OCI-M2 (cell line): ENCODE measurements at regions not wholly inside any gene's neighbourhood (a gene's known extent, or its start where the extent isn't known, plus 50 kb on each side); places are given as distances from the start of the nearest gene placed in this dataset.

Experiments used
- DNase-seq: peaks from one replicate; lab custom pipeline; 2025; ENCODE audit not compliant: unreplicated experiment; lab: John Stamatoyannopoulos, UW

DNA sequence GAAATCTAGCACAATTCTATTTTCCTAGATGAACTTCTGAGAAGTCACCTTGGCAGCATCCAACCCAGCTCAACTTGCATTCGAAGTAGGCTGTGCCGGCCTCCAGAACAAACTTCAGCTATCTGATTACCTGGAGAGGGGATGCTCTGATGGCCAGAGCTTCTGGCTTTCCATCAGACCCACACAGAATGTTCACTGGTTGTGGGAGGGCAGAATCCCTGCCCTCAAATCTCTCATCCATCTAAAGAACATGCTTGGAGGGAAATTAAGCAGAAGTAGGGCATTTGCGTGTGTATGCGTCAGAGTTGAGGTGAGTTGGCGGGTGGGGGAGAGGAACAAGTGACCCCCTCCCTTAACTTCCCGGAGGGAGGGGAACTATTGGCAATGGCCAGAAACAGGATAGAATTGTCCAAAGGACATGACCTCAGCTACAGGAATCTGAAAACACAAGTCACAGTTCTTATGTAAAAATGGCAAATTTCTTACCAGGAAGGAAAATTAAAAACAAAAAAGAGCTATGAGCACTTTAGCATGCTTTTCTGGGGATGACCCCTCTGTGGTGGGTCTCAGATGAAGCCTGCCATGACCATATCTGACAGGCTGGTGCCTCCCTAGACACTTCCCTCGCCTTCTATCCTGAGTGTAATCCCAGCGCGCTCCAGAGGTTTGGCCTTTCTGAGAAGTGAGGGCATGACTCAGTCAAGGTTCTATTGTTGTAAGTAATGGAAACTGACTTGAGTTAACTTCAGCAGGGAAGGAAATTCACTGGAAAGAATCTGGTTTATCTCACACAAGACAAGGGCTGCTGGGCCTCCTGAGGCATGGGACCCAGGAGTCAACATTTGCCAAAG, 278.8 kb downstream of the RPS24 start:
- no peak for DNase-seq

DNA sequence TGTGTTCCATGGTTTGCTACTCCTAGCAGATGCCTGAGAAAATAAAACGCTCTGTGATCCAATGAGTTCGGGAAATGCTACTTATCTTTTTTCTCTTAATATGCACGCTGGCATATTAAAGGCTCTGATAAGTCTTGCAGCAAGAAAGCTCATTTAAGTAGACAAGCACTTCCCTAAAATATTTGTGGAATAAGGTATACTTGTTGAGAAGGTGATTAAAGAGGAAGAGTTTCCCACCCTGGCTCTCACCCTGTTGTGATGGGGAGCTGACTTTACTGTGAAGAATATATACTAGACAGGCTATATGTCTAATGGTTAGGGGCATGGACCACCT, 279.4 kb downstream of the RPS24 start:
- DNase-seq, result no peak

DNA sequence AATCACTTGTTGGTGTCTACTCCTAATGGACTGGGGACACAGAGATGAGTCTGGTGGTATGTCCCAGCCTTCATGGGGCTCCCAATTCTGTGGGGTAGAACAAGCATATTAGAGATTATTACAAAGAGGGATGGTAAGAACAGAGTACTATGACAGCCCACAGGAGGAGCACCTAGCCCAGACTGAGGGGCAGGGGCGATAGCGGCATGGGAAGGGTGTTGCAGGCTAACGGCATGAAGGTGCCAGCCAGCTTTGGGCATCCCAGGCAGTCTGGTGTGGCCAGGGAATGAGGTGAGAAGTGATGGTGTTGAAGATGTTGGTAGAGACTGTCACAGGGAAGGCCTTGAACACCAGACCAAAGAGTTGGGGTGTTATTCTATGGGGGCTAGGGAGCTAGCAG, 280.0 kb downstream of the RPS24 start:
- no peak for DNase-seq

DNA sequence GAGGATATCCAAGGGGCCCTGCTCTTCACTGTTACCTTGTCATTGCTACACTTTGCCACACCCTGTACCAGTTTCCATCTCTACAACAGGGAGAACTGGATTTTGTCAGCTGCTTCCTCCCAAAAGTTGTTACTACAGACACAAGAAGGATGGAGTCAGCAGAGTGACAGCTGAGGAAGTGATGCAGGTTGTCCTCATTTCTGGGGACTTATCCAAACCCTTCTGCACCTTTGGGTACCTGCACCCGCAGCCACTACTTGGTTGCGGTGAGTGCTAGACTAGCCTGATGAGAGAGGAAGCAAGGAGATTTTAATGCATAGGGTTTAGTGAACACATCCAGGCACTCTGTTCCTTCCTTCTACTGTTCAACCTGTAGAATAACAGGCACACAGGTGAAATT, 281.0 kb downstream of the RPS24 start:
- DNase-seq, result no peak

DNA sequence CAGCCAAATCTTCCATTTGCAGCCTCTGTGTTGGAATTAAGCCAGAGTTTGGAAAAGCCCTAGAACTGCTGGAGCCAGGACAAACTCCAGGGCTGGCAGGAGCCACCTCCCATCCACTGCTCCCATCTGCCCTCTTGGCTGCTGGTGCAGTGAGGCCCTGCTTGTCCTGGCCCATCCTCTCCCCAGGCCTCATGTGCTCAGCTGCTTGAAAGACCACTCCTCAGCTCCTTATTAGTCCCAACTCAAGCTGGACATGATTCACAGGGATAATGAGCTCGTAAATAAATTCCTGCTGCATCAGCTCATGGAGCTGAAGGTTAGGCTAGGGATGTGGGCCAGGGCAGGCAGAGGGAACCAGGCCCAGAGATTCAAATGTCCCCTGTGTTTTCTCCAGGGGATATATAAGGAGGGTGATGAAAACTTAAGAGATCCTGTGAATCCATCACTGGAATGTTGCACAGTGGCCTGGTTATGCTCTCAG, 282.8 kb downstream of the RPS24 start:
- DNase-seq, result no peak

DNA sequence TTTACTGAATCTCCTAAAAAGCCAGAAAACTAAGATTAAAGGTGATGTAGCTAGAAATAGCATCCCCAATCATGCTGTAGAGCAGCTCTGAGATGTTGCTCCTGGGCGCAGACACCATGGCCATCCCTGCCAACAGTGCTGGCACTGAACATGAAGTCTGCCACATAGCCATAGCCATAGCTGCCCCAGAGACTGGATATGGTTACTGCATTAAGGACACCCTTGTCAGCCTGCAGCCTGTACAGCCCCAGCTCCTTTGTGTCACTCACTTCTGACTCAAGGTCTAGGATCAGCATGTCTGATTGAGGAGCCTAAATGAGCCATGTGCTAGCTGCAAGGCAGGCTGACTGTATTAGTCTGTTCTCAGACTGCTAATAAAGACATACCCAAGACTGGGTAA, 284.6 kb downstream of the RPS24 start:
- DNase-seq, result no peak

DNA sequence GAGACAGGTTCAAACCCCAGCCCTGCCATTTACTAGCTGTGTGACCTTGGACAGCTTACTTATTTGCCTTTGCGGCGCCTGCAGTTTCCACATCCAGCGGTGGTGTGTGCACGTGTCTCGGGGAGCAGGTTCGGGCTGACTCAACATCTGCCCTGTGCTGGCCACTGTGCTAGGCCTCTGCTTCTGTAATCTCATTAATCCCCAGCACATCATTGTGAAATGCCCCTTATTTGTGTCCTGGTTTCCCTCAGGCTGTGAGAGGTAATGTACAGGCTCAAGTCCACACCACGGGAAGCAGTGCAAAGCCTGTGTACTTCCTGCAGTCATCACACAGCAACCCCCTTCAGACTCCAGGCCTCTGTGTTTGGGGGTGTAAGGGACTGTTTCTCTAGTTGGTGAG, 285.7 kb downstream of the RPS24 start:
- no peak for DNase-seq

DNA sequence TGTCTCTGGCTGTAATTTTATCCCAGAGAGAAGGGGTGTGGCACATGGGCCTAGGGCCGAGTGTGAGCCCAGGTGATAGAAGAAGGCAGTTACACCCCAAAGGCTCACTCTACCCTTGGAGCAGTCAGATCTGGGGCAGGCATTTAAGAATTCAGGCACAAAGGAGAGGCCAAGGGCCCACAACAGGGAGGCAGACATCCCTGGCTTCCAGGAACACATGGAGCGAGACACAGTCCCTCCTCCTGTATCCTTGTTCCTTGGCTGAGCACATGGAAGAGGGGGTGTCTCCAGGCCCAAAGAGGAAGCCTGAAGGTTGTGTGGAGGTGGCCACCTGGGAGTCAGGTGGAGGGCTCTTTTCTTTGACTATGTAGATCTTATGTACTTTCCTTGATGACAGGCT, 286.2 kb downstream of the RPS24 start:
- DNase-seq, result no peak

DNA sequence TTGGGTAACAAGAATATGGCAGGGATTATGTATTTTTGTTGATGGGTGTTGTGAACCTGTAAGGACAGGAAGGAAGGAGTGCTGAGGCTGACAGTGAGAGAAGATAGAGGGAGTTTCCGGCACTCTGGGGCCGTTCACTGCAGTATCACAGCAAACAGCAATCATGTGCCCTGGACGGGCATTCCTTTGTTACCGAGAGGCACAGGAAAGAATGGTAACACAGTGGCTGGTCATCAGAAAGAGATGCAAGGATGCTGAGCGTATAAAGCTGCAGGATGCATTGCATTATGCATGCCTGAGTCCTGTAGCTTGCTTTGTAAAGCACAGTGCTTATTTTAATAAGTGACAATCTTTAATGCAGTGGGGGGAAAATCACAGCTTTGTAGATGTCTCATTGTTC, 286.8 kb downstream of the RPS24 start:
- DNase-seq, result no peak

DNA sequence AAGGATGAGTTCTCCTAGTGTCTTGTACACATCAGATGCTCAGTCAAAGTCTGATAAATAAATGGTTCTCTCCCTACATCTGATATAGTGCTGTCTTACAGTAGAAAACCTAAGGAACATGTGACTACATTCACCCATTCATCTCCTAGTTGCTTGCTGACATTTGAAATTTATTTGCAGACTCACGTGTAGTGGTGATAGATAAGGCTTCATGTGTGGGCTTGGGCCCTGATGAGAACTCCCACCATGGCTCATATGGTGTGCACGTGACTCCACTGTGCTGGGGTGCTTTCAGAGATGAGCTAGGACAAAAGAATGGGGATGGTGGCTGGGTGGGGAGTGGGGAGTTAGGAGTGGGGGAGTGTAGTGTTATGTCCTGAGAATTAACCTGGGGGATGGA, 287.3 kb downstream of the RPS24 start:
- DNase-seq, result no peak

DNA sequence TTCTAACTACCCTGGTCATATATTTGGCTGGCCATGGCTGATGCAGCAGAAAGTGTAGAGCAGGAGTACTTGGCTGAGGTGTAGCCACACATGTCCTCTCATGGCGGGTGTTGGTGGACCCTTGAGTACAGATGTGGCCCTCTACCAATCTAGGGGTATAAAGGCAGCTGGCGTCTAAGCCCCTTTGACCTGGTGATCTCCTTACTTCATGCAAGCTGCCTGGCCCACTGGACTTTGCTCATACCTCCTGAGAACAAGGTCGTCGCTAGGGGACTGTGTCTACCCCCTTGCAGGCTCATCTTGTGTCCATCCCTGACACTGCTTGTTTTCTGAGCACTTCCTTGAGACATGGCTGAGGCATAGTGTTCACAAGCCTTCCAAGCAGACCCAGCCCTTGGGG, 287.8 kb downstream of the RPS24 start:
- no peak for DNase-seq

DNA sequence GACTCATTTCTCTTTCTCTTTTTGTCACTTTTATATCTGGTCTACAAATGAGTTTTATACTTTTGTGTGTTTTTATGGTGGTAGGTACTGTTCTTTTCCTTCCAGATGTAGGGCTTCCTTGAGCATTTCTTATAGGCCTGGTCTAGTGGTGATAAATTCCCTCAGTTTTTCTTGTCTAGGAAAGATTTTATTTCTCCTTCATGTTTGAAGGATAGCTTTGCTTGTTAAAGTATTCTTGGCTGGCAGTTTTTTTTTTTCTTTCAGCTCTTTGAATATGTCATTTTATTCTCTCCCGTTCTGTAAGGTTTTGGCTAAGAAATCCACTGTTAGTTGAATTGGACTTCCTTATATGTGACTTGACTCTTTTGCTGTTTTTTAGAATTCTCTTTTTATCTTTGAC, 292.7 kb downstream of the RPS24 start:
- DNase-seq, result no peak

DNA sequence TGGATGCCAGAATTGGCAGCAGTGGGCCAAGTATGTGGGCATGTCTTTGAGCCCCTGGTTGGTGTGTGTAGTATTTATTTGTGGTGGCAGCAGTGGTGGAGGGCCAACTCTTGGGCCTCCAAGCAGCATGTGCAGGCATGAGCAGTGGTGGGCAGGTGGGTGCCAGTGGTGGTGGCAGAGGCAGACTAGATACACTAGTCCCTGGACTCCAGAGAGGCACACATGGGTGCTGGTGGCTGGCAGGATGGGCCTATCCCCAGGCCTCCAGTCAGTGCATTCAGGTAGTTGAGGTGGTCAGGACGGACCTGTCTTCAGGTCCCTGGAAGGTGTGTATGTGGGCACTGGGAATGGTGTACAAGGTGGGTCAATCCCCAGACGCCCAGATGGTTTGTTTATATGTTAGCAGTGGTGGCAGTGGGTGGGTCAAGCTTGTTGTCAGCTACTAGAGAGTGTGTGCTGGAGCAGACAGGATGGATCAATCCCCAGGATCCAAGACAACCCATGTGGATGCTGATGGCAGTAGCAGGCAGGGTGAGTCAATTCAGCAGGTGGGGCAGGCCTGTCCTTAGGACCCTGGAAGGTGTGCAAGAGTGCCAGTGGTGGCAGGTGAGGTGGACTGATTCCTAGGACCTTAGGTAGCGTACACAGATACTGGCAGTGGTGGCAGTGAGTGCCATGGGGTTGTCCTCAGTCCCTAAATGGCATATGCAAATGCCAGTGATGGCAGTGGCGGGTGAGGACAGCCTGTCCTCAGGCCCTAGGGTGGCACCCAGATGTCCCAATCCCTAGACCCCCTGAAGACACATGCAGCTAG, 294.3 kb downstream of the RPS24 start:
- no peak for DNase-seq

DNA sequence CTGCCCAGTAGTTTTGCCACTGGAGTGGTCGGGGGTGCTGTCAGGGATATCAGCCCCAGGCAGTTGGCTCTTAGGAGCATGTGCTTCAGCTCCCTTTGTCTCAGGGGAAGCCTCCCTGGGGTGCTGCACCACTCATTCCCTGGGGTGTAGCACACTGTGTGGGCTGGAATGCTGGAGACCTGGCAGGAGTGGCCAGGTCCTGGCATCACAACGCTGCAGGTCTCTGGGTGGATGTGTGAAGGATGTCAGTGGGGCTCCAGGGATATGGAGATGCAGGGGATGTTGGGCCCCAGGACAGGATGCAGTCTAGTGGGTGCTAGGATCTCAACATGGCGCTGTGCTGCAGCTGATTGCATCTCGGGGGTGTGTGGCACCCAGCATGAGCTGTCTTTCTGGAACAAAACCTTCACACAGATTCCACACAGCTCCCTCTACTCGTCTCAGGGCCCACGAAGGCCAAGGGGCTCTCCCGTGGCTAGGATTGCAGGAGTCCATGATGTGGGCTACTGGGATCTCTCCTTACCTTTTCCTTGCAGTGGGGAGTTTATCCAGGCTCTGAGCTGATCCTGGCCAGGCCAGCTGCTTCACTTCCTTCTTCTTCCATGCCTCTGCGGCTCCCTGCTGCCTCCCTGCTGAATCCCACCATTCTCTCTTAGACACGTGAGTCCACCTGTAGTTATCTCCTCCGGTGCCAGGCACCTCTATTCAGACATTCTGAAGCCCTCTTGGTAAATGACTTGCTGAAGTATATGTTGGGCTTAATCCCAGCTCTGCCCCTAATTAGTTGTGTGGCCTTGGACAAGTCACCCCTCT, 295.1 kb downstream of the RPS24 start:
- no peak for DNase-seq

DNA sequence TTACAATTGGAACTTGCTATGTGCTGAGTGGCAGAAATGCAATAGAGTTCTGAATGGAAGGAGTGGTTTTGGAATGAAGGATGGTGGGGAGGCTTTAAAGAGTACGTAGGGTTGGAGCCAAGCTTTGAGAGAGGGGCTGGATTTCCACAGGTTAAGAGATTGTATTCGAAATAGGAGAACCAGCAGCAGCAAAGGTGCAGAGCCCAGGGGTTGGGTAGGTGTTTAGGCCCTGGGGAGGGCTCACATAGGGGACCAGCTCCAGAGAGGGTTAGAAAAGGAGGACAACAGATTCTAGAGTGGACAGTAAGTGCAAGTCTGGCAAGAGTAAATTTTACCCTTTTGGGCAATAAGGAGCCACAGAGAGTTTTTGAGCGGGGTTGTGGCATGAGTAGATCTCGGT, 297.2 kb downstream of the RPS24 start:
- DNase-seq, result no peak

DNA sequence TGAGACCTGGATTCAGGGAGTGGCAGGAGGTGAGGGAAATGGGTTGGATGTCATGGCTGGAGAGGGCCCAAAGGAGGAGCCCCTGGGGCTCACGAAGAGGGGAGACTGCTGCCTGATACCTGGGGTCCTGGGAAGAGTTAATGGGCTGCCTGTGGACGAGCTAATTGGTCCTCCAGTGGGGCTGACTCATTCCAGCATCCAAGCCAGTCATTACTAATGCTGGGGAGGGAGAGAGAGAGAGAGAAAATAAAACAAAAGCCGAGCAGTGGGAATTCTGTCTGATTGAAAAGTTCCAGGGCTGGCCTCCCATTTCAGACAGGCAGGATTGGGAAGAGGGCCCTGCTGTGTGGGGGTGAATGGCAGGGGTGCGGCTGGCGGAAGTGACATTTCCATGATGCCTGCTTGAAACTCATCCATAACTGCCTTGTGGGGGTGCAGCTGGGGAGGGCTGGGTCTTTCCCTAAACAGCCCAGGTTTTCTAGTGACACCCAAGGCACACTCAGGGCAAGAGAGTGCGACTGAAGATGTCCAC, 297.8 kb downstream of the RPS24 start:
- no peak for DNase-seq

DNA sequence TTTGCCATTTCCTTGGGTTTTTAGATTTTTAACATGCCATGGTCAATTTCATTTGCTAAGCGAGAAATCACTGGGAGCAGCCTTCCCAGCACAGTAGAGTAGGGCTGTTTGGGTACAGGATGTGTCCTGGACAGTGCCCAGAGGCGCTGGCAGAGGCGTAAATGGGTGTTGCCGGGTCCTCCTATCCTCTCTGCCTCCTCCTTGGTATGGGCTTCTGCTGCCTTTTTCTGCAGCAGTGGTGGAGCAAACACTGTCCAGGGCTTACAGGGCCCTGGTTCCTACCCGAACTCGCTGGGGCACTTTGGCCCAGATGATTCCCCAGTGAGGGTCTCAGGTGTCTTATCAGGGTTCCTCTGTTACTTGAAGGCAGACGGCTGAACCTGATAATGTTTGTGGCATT, 298.3 kb downstream of the RPS24 start:
- no peak for DNase-seq

DNA sequence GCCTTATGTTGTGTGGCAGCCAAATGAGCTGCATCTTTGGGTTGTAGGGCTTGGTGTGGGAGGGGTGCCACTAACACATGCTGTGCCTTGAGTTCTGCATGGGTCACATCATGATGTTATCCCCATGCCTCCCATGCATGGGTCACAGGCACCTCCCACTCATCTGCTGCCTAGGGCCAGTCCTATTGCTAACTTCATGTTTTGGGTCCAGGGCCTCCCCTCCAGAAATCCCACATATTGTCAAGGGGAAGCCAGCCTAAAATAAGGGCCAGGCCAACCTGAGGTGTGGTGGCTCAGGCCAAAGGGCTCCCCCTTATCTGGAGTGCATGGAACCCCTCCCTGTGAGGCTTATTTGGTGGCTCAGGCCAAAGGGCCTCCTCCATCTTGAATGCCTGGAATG, 299.0 kb downstream of the RPS24 start:
- DNase-seq, result no peak

DNA sequence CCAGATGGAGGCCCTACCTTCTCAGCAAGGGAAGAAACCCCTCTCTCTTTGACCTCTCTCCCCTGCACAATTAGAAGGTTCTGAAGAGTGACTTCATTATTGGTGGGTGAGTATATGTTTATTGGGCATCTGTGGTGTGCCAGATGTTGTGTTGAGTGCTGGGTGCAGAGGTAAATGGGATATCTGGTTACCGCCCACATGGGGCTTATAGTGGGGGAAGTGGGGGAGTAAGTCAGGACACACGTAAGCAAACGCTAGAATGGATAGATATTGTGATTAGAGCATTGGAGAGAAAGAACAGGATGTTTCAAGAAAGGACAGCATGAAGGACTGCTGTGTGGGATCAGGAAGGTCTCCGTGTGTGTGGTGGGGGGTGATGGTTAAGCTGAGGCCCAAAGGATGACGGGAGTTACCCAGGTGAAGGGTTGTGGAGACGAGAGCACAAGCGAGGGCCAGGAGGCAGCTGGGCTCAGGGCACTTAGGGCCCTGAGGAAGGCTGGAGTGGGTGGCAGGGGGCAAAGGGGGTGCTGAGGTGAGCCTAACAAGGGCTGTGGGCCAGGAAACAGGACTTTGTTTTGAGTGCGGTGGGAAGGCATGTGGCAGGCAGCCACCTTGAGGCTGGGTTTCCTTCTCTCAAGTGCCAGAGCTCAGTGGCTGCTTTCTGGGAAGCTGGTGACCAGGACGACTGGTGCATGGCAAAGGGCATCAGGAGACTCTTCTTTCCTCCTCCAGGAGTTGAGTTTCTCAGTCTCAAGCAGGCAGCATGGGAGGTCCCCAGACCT, 299.9 kb downstream of the RPS24 start:
- DNase-seq, result no peak

DNA sequence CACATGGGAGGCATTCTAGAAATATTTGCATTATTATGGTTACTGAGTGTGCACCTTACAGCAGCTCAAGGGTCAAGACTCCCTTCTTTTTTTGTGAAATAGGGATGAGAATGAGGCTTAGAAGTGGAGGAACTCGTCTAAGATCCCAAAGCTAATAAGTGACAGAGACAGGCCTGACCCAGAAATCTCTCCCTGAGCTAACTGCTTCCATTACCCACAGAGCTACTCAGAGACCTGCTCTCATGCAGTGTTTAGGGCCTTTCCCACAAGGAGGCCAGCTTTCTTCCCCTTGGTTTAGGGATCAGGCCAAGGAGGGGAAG, 301.7 kb downstream of the RPS24 start:
- DNase-seq, result no peak
